HL-60 (cell line): ENCODE measurements at regions not wholly inside any gene's neighbourhood (a gene's known extent, or its start where the extent isn't known, plus 50 kb on each side); places are given as distances from the start of the nearest gene placed in this dataset.

Experiments
- DNase-seq, 2 experiments: peaks; one replicate each; pipeline ENCODE4 v3.0.0-alpha.2; 2010 to 2020; ENCODE audit warnings: low read depth in 1 of 2, low spot score in 1 of 2
- H3K27ac ChIP-seq: fragments of 250-450 bp; sonication (Bioruptor Pico); replicated peaks from 2 replicates; pipeline ENCODE4 v1.5.1; 2020; ENCODE audit warnings: mild to moderate bottlenecking, moderate library complexity
- H3K27me3 ChIP-seq: fragments of 250-450 bp; sonication (Bioruptor Pico); 2 replicates; pipeline ENCODE4 v1.5.1; 2021; ENCODE audit warnings: mild to moderate bottlenecking, moderate library complexity; ENCODE audit not compliant: insufficient read depth, poor library complexity, severe bottlenecking
- H3K4me3 ChIP-seq: replicated peaks from 2 replicates; pipeline ENCODE4 v1.5.1; 2011; ENCODE audit warnings: mild to moderate bottlenecking, control low read depth, low read length; ENCODE audit not compliant: insufficient read depth
- CTCF ChIP-seq: IDR thresholded peaks from one replicate; pipeline ENCODE4 v1.5.1; 2011; ENCODE audit warnings: low read length, control low read depth, inconsistent platforms; ENCODE audit not compliant: insufficient read depth
- GABPA ChIP-seq: IDR thresholded peaks from 2 replicates; pipeline ENCODE4 v1.6.1; 2012; ENCODE audit warnings: low read depth
- POLR2AphosphoS5 ChIP-seq: IDR thresholded peaks from 2 replicates; pipeline ENCODE4 v1.6.1; 2012; ENCODE audit warnings: low read depth
- REST ChIP-seq: IDR thresholded peaks from 2 replicates; pipeline ENCODE4 v1.6.1; 2012; ENCODE audit warnings: low read depth; ENCODE audit not compliant: insufficient replicate concordance
- SPI1 ChIP-seq: IDR thresholded peaks from 2 replicates; pipeline ENCODE4 v1.6.1; 2012; ENCODE audit warnings: low read depth, mild to moderate bottlenecking, borderline replicate concordance

- H3K27me3 ChIP-seq, result no peaks in the 10 kb centered on the region
- H3K4me3 ChIP-seq, result no peak overlapping the region
- no peak overlapping the region for H3K27ac ChIP-seq
- DNase-seq, result no peak
- TF ChIP-seq POLR2AphosphoS5 (no peak), GABPA (no peak), SPI1 (no peak), REST (no peak), CTCF (no peak)
Observed at GRCh38 chr2:240364582-240364960, 70.9 kb upstream of the GPC1 start.

GRCh38 chr2:240364961-240365775 lies 70.3 kb upstream of the GPC1 start:
- Histone ChIP-seq H3K27ac (no peak overlapping the region), H3K27me3 (no peaks in the 10 kb centered on the region), H3K4me3 (no peak overlapping the region)
- TF ChIP-seq CTCF (no peak), GABPA (no peak), REST (no peak), SPI1 (no peak), POLR2AphosphoS5 (no peak)
- no peak for DNase-seq

- Histone ChIP-seq H3K27me3 (no peaks in the 10 kb centered on the region), H3K4me3 (no peak overlapping the region), H3K27ac (no peak overlapping the region)
- no peak for DNase-seq
- TF ChIP-seq SPI1 (no peak), POLR2AphosphoS5 (no peak), CTCF (no peak), REST (no peak), GABPA (no peak)
Observed at GRCh38 chr2:240365971-240366471, 69.4 kb upstream of the GPC1 start.
